HG03432 (cell line): ENCODE measurements at regions not wholly inside any gene's neighbourhood (a gene's known extent, or its start where the extent isn't known, plus 50 kb on each side); places are given as distances from the start of the nearest gene placed in this dataset.
"Not testable (repeated sequence)": the region's sequence is repeated elsewhere in the genome, so short reads cannot be mapped to it uniquely, and the experiment has no call there.

ENCODE experiments used
- ATAC-seq: cut with Tn5 transposase; IDR thresholded peaks from one replicate; pipeline ENCODE4 v1.9.1; 2021; ENCODE audit warnings: mild to moderate bottlenecking, moderate library complexity; ENCODE audit not compliant: unreplicated experiment

DNA sequence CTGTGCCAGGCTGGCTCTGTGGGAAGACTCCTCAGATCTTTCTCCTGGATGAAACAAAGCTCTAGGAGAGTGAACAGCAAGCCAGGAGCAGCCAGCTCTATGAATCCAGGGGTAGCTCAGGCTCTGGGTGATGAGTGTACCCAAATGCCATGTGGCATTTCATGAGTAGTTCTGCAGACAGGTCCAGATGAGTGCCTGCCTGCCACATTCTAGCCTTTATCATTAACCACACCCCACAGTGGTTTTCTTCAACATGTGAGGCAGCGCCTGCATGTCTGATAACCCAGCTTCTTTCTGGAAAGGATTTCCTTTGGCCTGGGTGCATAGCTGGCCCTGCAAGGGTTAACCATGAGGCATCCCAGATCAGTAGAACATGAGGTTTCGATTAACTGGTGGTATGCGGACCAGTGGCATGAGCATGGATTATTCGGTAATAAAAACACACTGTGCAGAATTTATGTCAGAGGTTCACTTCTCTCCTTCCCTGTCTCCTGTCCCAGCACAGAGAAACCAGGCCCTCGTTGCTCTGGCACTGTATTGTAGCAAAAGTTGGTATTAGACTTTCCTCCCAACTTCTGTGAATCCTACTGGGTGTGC is 381.9 kb upstream of the ZNF462 start:
- ATAC-seq = no peak

DNA sequence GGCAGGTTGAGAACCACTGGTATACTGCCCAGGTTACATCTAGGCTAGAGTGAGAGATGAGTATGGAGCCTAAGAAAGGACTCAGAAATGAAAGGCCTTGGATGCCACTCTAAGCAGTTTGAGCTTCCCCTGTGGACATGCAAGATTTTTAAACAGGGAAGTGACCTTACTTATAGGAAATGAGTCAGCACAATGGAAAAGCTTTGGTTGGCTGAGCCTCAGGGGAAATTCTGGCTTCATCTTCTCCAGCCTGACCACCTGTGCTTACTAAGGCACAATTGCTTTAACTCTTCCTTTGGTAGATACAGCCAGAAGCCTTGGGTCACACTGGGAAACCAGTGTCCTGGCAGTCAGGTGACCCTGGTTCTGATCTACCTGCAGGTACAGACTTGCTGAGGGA is 380.2 kb upstream of the ZNF462 start:
- ATAC-seq = peak; percentile 66

DNA sequence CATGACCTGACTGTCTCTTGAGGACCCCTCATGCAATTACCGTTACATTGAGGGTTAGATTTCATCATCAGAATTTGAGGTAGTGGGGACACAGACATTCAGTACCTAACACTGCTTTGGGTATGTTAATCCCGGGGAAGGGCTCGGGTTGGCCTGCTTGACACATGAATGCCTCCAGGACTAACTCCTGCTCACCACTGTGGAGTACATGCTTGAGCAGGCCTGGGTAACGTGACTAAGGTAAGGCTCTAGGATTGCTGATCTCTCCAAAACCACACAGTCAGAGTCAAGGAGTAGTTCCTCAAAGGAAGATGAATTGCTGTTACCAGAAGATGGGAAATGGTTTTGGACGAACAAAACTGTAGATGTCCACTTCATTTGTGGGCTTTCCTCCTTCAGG is 376.3 kb upstream of the ZNF462 start:
- ATAC-seq = no peak

DNA sequence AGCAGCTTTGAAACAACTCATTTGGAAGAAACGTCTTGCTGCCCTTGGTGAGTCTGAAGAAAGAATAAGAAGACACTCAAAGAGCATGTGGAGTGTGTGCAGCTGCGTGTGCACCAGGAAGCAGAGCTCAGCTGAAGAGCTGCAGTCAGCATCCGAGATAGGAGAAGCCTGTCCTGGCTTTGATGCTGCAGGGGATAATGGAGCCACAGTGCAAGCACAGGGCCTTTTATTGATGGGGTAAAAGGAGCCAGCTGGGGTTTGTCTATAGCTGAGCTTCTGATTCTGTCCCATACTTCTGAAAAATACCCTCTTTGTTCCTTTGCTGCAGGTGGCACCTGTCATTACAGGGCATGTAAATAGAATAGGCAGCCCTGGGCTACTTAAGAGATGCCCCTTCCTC is 375.7 kb upstream of the ZNF462 start:
- no peak for ATAC-seq

DNA sequence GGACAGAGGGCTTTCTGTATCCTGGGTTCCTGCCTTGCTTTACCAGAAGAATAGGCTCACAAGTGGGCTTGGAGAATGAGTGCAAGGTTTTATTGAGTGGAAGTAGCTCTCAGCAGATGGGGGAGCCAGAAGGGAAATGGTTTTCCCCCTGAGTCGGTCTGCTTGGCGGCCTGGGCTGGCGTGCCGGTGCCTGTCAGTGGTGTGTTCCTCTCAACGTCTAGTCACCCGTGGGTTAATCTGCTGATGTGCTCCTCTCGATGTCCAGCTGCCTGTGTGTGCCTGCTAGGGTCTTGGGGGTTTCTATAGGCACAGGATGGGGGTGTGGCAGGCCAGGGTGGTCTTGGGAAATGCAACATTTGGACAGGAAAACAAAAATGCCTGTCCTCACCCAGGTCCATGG is 370.8 kb upstream of the ZNF462 start:
- ATAC-seq = not testable (repeated sequence)

DNA sequence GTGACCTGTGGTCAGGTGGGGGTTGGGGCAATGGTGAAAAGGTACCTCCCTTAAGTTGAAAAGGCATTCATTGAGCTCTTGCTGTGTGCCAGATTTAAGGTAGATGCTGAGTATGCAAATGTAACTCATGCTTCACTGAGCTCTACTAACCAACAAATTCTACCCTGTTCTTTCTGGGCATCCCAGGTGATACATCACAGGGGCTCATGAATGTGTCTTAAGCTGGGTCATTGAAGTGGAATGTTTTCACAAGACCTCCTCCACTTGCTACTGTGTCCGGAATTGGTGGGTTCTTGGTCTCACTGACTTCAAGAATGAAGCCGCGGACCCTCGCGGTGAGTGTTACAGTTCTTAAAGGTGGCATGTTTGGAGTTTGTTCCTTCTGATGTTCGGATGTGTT is 362.8 kb upstream of the ZNF462 start:
- ATAC-seq = no peak

DNA sequence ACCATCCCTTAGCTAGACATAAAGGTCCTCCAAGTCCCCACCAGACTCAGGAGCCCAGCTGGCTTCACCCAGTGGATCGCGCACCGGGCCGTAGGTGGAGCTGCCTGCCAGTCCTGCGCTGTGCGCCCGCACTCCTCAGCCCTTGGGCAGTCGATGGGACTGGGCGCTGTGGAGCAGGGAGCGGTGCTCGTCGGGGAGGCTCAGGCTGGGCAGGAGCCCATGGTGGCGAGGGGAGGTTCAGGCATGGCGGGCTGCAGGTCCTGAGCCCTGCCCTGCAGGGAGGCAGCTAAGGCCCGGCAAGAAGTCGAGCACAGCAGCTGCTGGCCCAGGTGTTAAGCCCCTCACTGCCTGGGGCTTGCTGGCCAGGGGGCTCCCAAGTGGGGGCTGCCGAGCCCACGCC is 361.8 kb upstream of the ZNF462 start:
- not testable (repeated sequence) for ATAC-seq

DNA sequence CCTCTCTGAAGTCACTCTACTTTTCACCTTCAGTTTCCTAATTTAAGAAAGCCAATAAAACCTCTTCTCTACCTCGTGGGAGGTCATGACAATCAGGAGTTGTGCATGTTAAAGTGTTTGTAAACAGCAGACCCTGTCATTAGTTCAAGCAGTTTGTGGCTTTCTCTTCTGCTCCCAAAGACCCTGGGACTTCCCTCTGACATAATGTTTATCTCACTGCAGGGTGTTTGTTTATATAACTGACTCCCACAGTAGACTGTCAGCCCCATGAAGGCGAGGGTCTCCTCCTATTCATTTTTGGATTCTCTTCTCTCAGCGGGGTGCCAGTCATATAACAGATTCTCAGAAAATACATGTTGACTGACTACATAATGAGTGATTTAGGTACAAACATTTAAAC is 360.0 kb upstream of the ZNF462 start:
- ATAC-seq = no peak

DNA sequence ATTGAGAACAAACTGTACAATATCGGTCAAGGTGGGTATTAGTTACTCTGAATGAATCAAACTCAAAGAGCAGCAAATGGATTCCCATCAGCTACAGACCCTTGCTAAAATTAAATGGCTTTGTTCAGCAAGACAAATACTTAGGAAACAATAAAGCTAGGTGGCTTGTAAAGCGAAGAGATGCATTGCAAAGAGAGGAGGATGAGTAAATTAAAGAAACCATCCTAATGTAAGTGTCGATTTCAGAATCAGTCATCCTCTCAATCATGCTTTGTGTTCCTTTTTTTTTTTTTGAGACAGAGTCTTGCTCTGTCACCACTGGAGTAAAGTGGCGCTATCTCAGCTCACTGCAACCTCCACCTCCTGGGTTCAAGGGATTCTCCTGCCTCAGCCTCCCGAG is 359.2 kb upstream of the ZNF462 start:
- ATAC-seq = peak; percentile 88

DNA sequence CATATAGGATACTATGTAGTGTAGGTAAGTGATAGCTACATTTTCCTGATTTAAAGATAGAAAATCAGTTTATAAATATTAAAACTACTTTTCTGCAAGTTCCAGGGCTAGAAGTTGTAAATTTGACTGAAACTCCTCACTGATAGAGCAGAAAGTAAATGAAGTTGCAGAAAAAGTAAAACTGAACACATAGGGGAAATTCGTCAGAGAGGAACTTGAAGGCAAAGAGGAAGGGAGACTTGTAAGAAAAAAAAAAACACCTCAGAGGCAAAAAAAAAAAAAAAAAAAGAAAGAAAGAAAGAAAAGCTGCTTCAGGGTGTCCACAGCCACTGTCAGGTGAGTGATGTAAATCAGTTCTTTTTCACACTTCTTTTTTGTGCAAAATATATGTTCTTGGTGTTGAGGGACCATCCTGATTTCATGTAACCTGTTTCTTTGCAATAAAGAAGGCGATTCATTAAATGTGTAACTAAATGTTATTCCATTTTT is 336.2 kb upstream of the ZNF462 start:
- ATAC-seq = no peak

DNA sequence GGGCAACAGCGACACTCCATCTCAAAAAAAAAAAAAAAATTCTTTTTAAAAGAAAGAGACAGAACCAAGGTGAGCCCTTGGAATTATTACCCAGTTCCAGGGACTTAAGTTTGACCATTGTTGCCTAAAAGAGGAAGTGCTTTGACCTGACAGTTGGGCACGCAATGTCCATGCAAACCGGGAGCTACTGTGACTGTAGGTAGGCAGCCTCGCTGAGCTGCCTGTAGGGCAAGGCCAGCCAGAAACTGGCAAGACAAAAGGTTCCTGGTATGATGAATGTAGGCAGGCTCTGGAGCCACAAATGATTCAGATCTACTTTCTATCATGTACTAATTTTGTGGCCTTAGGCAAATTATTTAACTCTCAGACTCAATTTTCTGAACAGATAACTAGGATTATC is 334.8 kb upstream of the ZNF462 start:
- no peak for ATAC-seq

DNA sequence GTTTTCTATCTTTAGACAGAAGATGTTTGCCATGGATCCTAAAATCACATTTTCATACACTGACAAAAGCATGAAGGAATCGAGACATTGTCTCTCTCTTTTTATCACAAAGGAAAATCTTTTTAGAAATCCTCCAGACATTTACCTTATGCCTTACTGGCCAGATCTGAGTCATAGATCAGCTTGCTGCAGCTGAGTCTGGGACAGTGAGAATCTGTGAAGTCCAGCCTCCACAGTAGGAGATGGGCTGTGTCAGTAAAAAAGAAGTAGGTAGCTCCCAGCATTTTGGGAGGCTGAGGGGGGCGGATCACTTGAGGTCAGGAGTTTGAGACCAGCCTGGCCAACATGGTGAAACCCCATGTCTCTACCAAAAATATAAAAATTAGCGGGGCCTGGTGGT is 333.4 kb upstream of the ZNF462 start:
- no peak for ATAC-seq

DNA sequence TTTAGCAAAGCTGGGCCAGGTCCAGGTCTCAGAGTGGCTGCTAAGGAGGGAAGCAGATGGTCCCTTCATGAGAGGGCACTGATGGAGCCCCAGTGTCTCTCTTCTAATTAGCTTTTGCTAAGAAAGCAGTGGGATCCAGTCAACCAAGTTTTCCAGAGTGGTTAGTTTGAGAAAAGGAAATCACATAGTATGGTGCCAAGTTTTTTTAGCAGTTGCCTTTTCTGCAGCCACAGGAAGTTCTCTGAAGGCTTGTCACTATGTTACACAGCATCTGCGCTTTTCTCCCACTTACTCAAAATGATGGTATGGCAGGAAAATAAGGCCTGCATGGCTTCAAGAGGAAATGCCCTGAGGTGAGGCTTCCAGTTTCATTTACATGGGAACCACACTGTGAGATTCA is 331.5 kb upstream of the ZNF462 start:
- ATAC-seq = no peak

DNA sequence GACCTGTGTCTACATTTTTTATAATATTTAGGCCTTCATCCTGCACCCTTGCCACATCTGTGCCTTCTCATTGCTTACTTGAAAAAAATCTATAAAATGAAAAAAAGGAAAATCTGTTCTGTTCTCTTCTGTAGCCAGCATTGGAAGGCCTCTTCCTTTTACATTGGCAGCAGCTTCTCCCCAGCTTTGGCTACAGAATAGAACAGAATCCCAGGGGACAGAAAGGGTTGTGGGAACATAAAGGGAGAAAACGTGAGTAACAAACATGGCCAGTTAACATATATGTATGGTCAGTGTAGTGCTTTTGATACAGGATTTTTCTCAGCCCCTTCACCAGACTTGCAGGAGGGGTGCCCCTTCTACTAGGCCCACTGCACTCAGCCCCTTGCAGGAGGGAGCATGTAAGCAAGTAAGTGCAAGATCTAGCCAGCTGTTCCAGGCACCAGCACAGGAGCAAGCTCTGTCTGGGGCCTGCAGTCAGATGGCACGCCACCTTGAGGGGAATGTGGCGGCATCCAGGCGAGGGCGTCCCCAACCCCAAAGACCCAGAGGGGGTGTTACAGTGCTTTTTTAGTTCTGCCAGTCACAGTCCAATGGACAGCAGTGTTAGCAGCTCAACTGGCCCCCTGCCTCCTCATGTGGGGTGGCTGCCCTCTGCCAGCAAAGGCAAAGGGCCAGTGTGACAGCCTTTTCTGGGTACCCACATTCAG is 330.5 kb upstream of the ZNF462 start:
- no peak for ATAC-seq

DNA sequence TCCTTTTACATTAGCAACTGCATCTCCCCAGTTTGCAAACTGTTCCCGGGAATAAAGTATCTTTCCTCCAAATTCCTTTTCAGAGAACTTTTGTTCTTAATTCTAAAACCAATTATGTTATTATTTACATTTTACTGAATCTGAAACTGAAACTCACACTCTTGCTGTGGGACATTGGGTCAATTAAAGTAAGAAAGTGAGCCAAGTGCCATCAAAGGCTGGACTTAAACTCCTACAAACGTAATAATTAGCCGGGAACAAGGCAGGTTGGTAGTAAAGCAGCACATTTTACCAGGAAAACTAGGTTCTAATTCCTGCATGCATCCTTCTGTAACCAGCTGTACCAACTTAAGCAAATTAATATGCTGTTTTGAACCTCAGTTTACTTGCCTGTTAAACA is 328.2 kb upstream of the ZNF462 start:
- ATAC-seq = no peak

DNA sequence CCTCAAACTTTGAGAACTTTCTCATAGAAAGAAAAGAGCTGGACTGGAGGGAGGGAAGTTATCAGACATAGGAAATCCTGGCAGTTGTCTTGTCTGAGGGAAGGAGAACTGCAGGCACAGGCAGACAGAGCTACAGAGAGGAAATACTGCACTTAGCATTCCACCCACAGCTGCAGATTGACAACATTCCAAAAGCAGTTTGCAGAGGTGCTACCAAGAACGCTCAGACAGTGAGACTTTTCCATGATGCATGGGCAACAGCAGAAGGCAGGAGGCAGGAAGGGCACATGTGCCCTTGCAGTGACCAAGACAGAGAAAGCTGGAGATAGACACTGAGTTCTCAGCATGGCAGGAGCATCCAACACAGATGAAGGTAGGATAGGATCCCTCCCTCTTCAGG is 327.5 kb upstream of the ZNF462 start:
- no peak for ATAC-seq

DNA sequence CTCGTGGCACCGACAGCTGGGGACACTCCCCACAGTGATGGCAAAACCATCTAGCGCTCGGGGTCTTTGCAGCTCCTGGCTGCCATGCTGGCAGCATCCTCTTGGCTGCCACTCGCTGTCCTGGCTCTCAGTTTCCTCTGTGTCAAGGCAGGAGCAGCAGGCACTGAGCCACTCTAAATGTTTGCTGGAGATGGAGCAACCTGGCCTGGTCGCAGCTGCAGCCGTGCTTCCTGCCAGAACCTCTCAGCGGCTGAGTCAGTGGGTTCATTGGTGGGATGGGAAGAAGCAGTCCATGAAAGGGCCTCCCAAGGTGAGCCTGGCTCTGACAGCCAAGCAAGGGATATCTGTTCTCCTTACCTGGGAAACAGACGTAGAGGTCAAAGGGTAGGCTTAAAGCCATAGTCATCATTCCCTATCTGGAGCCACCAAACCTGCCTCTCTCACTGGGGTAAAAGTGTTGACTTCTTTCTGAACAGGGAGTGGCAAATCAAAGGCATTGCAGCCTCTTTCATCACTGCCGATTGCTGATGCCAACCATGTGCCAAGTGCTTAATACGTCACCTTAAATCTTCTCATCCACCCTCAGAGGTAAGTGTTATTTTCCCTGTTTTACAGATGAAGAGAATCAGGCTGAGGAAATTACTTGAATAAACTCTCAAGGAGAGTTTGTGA is 304.8 kb upstream of the ZNF462 start:
- no peak for ATAC-seq

DNA sequence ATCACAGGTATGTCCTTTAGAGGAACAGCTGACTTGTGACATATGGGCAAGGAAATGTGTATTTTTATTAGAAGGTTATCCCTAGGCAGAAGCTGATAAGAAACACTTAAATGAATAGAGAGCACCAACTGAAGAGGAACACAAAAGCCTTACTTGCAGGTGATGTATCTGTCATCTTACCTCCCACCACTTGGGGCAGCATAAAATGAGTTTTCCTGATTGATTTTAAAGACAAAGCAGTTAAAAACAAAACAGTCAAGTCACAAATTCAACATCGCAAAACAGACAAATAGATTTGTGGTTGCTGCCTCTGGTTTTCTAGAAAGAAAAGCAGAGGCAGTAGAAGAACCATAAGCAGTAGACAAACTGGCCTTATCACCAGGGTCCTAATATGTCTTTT is 302.4 kb upstream of the ZNF462 start:
- ATAC-seq = no peak

DNA sequence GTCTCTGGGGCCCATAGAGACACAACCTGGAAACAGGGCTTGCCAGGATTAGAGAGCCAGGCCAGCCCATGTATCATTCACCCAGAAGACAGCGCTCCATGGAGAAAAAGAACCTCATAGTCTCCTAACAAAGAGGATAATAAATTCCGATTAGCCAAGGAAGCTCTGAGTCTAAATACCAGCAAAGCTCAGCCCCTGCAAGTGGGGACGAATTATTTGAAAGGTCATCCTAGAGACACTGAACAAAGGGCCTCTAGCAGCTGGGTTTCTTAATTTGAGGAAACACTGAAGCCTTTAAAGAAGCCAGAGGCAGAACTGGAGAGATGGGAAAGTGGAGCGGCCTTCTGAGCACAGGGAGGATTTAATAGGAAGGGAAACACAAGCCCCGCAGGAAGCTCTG is 287.1 kb upstream of the ZNF462 start:
- ATAC-seq = no peak

DNA sequence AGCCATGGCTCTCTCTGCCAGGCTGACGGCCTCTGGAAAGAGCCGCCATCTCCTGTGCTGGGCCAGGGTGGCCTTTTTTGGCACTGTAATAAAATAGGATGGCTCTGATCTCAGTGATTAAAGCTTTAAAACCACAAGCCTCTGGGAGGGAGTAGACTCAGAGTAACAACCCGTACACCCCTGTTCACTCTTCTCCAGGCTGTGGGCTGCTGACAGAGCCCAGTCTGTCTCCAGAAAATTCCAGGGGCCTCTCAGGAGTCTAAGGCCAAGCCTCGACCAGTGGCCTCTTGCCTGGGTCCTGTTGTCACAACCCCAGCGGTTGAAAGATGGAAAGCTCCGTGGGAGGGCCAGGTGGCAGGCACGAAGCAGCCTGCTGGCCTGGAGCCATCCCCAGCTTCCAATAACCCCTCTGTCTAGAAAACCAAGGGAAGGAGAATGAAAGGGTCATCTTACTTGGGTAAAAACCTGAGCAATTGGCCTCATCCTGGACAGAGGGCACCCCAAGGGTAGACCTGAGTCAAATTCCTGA is 286.7 kb upstream of the ZNF462 start:
- ATAC-seq = no peak

DNA sequence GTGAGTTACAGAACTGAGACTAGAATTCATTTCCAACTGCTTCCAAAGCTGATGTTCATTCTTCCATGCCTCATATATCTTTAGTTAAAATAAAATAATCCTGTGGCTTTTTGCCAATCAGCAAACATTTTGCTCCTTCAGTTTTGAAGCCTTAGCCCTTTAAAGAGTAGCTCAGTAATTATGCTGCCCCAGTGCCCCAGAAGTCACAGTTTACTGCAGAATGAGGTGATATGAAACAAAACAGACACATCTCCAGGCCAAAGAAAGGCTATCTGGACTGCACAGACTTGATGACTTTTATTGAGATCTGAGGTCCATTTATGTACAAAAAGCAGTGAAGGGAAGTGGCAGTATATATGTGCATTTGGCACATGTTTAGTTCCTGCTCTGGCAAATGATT is 285.8 kb upstream of the ZNF462 start:
- no peak for ATAC-seq

DNA sequence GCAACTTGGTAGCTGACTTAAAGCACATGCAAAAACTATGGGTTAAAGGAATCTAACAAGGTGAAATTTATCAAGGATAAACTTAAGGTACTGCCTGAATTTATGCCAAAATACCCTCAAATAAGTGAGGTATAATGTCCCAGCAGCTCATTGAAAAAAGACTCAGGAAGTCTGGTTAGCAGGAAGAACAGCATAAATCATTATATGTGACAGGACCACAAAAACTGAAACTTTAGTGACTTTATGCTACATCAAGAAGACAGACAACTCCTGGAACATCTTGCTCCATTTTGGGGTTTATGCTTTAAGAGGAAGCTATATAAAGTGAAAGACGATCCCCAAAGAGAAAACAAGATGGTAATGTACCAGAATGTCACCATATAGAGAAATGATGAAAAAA is 282.4 kb upstream of the ZNF462 start:
- ATAC-seq = no peak
